Breast epithelium (tissue), 3 donors: ENCODE measurements at regions not wholly inside any gene's neighbourhood (a gene's known extent, or its start where the extent isn't known, plus 50 kb on each side); places are given as distances from the start of the nearest gene placed in this dataset.

Source experiments
- CTCF ChIP-seq, 3 donors: fragments of 450-650 bp; IDR thresholded peaks; one replicate each; pipeline ENCODE4 v1.5.1; 2016 to 2017; ENCODE audit warnings: antibody characterized with exemption in 3 of 3, mild to moderate bottlenecking in 3 of 3, moderate library complexity in 3 of 3
- POLR2A ChIP-seq: fragments of 450-650 bp; IDR thresholded peaks from one replicate; pipeline ENCODE4 v1.6.1; 2016; ENCODE audit warnings: antibody characterized with exemption, mild to moderate bottlenecking, moderate library complexity

- TF ChIP-seq CTCF (IDR thresholded peaks at IDR 0.05) (no peak), POLR2A (no peak)
Measured at GRCh38 chr22:33188326-33188725, 130.1 kb upstream of the SYN3 start.
